H1 (cell line): ENCODE measurements at regions not wholly inside any gene's neighbourhood (a gene's known extent, or its start where the extent isn't known, plus 50 kb on each side); places are given as distances from the start of the nearest gene placed in this dataset.

Experiments
- CTCF ChIA-PET: fragments of 300-600 bp; sonication (Branson Sonifier 250); formaldehyde crosslinking; loops from one replicate; lab custom pipeline; 2021; ENCODE audit not compliant: partially characterized antibody; lab: Charles Lee
- POLR2A ChIA-PET: fragments of 300-600 bp; sonication (Branson Sonifier 250); formaldehyde crosslinking; loops from one replicate; lab custom pipeline; 2021; ENCODE audit warnings: inconsistent platforms; ENCODE audit not compliant: partially characterized antibody; lab: Charles Lee
- DNase-seq, 2 experiments: peaks; one replicate each; pipeline versions ENCODE4 v3.0.0 to v3.0.0-alpha.2; 2010 to 2022; ENCODE audit warnings: low spot score in 2 of 2, low read depth in 1 of 2, mixed read lengths in 1 of 2
- FAIRE-seq: peaks from 2 replicates; lab custom pipeline; 2011; peaks lifted over from hg19 to GRCh38; lab: Jason Lieb, UNC
- H2AFZ ChIP-seq: 2 replicates; pipeline ENCODE4 v1.8.1; 2012; ENCODE audit warnings: low read length, inconsistent platforms
- H2AK5ac ChIP-seq: 2 replicates; pipeline ENCODE4 v1.6.1; 2013; ENCODE audit warnings: low read depth, low read length
- H2BK120ac ChIP-seq: replicated peaks from 2 replicates; pipeline ENCODE3; 2013; ENCODE audit warnings: low read depth, low read length, inconsistent platforms
- H2BK12ac ChIP-seq: 2 replicates; pipeline ENCODE4 v1.6.1; 2013; ENCODE audit warnings: low read depth, low read length
- H2BK15ac ChIP-seq: 2 replicates; pipeline ENCODE4 v1.6.1; 2013; ENCODE audit warnings: low read length
- H2BK20ac ChIP-seq: 2 replicates; pipeline ENCODE4 v1.6.1; 2013; ENCODE audit warnings: low read length
- H2BK5ac ChIP-seq: 2 replicates; pipeline ENCODE4 v1.6.1; 2013; ENCODE audit warnings: low read depth, low read length
- H3K14ac ChIP-seq: 2 replicates; pipeline ENCODE4 v1.6.1; 2013; ENCODE audit warnings: inconsistent platforms; ENCODE audit not compliant: insufficient read length
- H3K18ac ChIP-seq: 2 replicates; pipeline ENCODE4 v1.6.1; 2013; ENCODE audit warnings: low read length; ENCODE audit errors: extremely low read depth
- H3K23ac ChIP-seq: 2 replicates; pipeline ENCODE4 v1.6.1; 2013; ENCODE audit warnings: inconsistent platforms; ENCODE audit not compliant: insufficient read length
- H3K23me2 ChIP-seq: 2 replicates; pipeline ENCODE4 v1.6.1; 2013; ENCODE audit warnings: low read depth, low read length
- H3K27ac ChIP-seq: 2 replicates; pipeline ENCODE4 v1.6.1; 2011; ENCODE audit warnings: low read depth, low read length, inconsistent platforms
- H3K27me3 ChIP-seq, 4 experiments: replicated peaks in 1 of 4; 1 replicate in 1 of 4; 2 replicates in 3 of 4; pipeline versions ENCODE4 v1.6.1 to v1.8.1; 2011 to 2013; ENCODE audit warnings: low read length in 3 of 4, mild to moderate bottlenecking in 3 of 4, inconsistent platforms in 2 of 4, mixed read lengths in 2 of 4, moderate library complexity in 1 of 4; ENCODE audit not compliant: control insufficient read depth in 3 of 4, insufficient read depth in 3 of 4; ENCODE audit errors: extremely low read depth in 1 of 4
- H3K36me3 ChIP-seq, 4 experiments: 2 replicates each; pipeline versions ENCODE4 v1.6.1 to v1.8.1; 2011 to 2013; ENCODE audit warnings: mild to moderate bottlenecking in 4 of 4, low read length in 3 of 4, moderate library complexity in 2 of 4, control low read depth in 1 of 4, inconsistent platforms in 1 of 4; ENCODE audit not compliant: insufficient read depth in 4 of 4, control insufficient read depth in 2 of 4
- H3K4ac ChIP-seq: replicated peaks from 2 replicates; pipeline ENCODE3; 2013; ENCODE audit warnings: low read length, low read depth, mixed read lengths, inconsistent platforms; ENCODE audit not compliant: insufficient read length
- H3K4me1 ChIP-seq, 4 experiments: replicated peaks in 1 of 4; 1 replicate in 1 of 4; 2 replicates in 3 of 4; pipeline versions ENCODE4 v1.6.1 to v1.8.1; 2011 to 2013; ENCODE audit warnings: low read length in 3 of 4, inconsistent platforms in 2 of 4, mixed read lengths in 1 of 4; ENCODE audit not compliant: insufficient read depth in 4 of 4, control insufficient read depth in 3 of 4
- H3K4me2 ChIP-seq, 2 experiments: 2 replicates each; pipeline versions ENCODE4 v1.6.1 to v1.8.1; 2011 to 2013; ENCODE audit warnings: low read depth in 2 of 2, low read length in 2 of 2, control low read depth in 1 of 2, inconsistent platforms in 1 of 2, mild to moderate bottlenecking in 1 of 2; ENCODE audit not compliant: insufficient read depth in 1 of 2
- H3K4me3 ChIP-seq, 4 experiments: fragments of 200-600, 300-600 bp in 1 of 4; sonication (generic), shearing (Covaris generic), sonication (Bioruptor Twin) in 1 of 4; 2 replicates each; pipeline versions ENCODE4 v1.5.1 to v1.8.1; 2011 to 2016; ENCODE audit warnings: low read length in 4 of 4, low read depth in 3 of 4, control low read depth in 2 of 4, inconsistent platforms in 2 of 4, mild to moderate bottlenecking in 2 of 4, mixed read lengths in 1 of 4, moderate library complexity in 1 of 4; ENCODE audit not compliant: insufficient read depth in 2 of 4; ENCODE audit errors: extremely low read depth in 1 of 4
- H3K56ac ChIP-seq: replicated peaks from 2 replicates; pipeline ENCODE3; 2013; ENCODE audit warnings: low read depth, mild to moderate bottlenecking, mixed read lengths, low read length, inconsistent platforms; ENCODE audit not compliant: insufficient read length
- H3K79me1 ChIP-seq: 2 replicates; pipeline ENCODE4 v1.6.1; 2013; ENCODE audit warnings: low read depth, low read length, control low read depth
- H3K79me2 ChIP-seq, 2 experiments: 2 replicates each; pipeline versions ENCODE4 v1.6.1 to v1.8.1; 2012 to 2013; ENCODE audit warnings: low read length in 2 of 2, mild to moderate bottlenecking in 2 of 2, inconsistent platforms in 1 of 2; ENCODE audit not compliant: insufficient read depth in 2 of 2, control insufficient read depth in 1 of 2
- H3K9ac ChIP-seq, 4 experiments: replicated peaks in 1 of 4; 1 replicate in 1 of 4; 2 replicates in 3 of 4; pipeline versions ENCODE4 v1.6.1 to v1.8.1; 2011 to 2013; ENCODE audit warnings: low read depth in 3 of 4, low read length in 3 of 4, control low read depth in 2 of 4, mild to moderate bottlenecking in 2 of 4, moderate library complexity in 2 of 4, inconsistent platforms in 1 of 4; ENCODE audit errors: extremely low read depth in 1 of 4
- H3K9me3 ChIP-seq, 2 experiments: 2 replicates each; pipeline versions ENCODE4 v1.6.1 to v1.8.1; 2012 to 2013; ENCODE audit warnings: mild to moderate bottlenecking in 2 of 2, moderate library complexity in 2 of 2, control low read depth in 1 of 2, inconsistent platforms in 1 of 2, low read depth in 1 of 2, low read length in 1 of 2, mixed read lengths in 1 of 2; ENCODE audit not compliant: insufficient read depth in 2 of 2
- H4K20me1 ChIP-seq, 2 experiments: replicated peaks in 1 of 2; 2 replicates each; pipeline versions ENCODE3 to v1.8.1; 2011 to 2013; ENCODE audit warnings: inconsistent platforms in 2 of 2, low read length in 2 of 2, mild to moderate bottlenecking in 1 of 2; ENCODE audit not compliant: insufficient read depth in 2 of 2, control insufficient read depth in 1 of 2
- H4K5ac ChIP-seq: 2 replicates; pipeline ENCODE4 v1.6.1; 2013; ENCODE audit warnings: low read length, low read depth, mixed read lengths, inconsistent platforms; ENCODE audit not compliant: insufficient read length
- H4K8ac ChIP-seq: 2 replicates; pipeline ENCODE4 v1.8.0; 2013; ENCODE audit warnings: mild to moderate bottlenecking, moderate library complexity, low read length, inconsistent platforms; ENCODE audit not compliant: insufficient read depth; ENCODE audit errors: extremely low read depth
- H4K91ac ChIP-seq: replicated peaks from 2 replicates; pipeline ENCODE3; 2013; ENCODE audit warnings: low read length, mixed read lengths, inconsistent platforms; ENCODE audit not compliant: insufficient read length
- BCL11A ChIP-seq, 2 experiments: IDR thresholded peaks; one replicate each; pipeline ENCODE4 v1.6.1; 2011; ENCODE audit warnings: low read depth in 2 of 2, low read length in 2 of 2, mild to moderate bottlenecking in 2 of 2
- EP300 ChIP-seq, 2 experiments: IDR thresholded peaks; 1 replicate in 1 of 2; 2 replicates in 1 of 2; pipeline ENCODE4 v1.6.1; 2011 to 2012; ENCODE audit warnings: low read depth in 2 of 2, low read length in 2 of 2, mild to moderate bottlenecking in 2 of 2, borderline replicate concordance in 1 of 2, inconsistent platforms in 1 of 2, moderate library complexity in 1 of 2
- GABPA ChIP-seq: IDR thresholded peaks from 2 replicates; pipeline ENCODE4 v1.6.1; 2011; ENCODE audit warnings: mild to moderate bottlenecking, low read length, moderate library complexity, borderline replicate concordance; ENCODE audit not compliant: insufficient read depth
- KDM4A ChIP-seq: IDR thresholded peaks from one replicate; pipeline ENCODE4 v1.7.1; 2012; ENCODE audit warnings: low read depth, mild to moderate bottlenecking, moderate library complexity, low read length, inconsistent platforms; ENCODE audit not compliant: severe bottlenecking
- RAD21 ChIP-seq, 2 experiments: IDR thresholded peaks in 1 of 2; conservative IDR thresholded peaks in 1 of 2; 2 replicates each; pipeline ENCODE4 v1.6.1; 2011; ENCODE audit warnings: low read depth in 2 of 2, low read length in 2 of 2, improper control_type of control experiment in 1 of 2, inconsistent platforms in 1 of 2, mild to moderate bottlenecking in 1 of 2, moderate library complexity in 1 of 2
- SP1 ChIP-seq: IDR thresholded peaks from 2 replicates; pipeline ENCODE4 v1.6.1; 2011; ENCODE audit warnings: low read depth, low read length
- SP2 ChIP-seq: IDR thresholded peaks from 2 replicates; pipeline ENCODE4 v1.6.1; 2012; ENCODE audit warnings: mild to moderate bottlenecking, low read length, inconsistent platforms
- SRF ChIP-seq: IDR thresholded peaks from 2 replicates; pipeline ENCODE4 v1.6.1; 2011; ENCODE audit warnings: mild to moderate bottlenecking, low read depth, low read length, moderate library complexity
- TAF7 ChIP-seq: optimal IDR thresholded peaks from 2 replicates; pipeline ENCODE3; 2011; ENCODE audit warnings: low read depth, mild to moderate bottlenecking, inconsistent platforms, low read length, moderate library complexity, borderline replicate concordance
- ZNF274 ChIP-seq: IDR thresholded peaks from 2 replicates; pipeline ENCODE4 v1.7.0; 2012; ENCODE audit warnings: low read length, borderline replicate concordance; ENCODE audit errors: extremely low read depth
- WGBS, 2 experiments: shearing (Covaris generic) in 1 of 2; methylation state at CpG; one replicate each; pipeline versions ENCODE4 v1.1.6 to v1.1.7; 2013 to 2015; ENCODE audit warnings: low lambda C conversion rate in 2 of 2, mixed read lengths in 2 of 2, inconsistent platforms in 1 of 2, low coverage in 1 of 2, missing lambda C conversion rate in 1 of 2; ENCODE audit not compliant: insufficient replicate concordance in 2 of 2, insufficient coverage in 1 of 2, insufficient read length in 1 of 2; ENCODE audit errors: extremely low coverage in 1 of 2, missing lambda C conversion rate in 1 of 2; 5-methylcytosine and 5-hydroxymethylcytosine counted together
- TF ChIP-seq, protein P1 (sequence below): IDR thresholded peaks from 2 replicates; pipeline ENCODE4 v1.6.1; 2011; ENCODE audit warnings: low read depth, mild to moderate bottlenecking, low read length; ENCODE audit not compliant: insufficient read depth

DNA sequence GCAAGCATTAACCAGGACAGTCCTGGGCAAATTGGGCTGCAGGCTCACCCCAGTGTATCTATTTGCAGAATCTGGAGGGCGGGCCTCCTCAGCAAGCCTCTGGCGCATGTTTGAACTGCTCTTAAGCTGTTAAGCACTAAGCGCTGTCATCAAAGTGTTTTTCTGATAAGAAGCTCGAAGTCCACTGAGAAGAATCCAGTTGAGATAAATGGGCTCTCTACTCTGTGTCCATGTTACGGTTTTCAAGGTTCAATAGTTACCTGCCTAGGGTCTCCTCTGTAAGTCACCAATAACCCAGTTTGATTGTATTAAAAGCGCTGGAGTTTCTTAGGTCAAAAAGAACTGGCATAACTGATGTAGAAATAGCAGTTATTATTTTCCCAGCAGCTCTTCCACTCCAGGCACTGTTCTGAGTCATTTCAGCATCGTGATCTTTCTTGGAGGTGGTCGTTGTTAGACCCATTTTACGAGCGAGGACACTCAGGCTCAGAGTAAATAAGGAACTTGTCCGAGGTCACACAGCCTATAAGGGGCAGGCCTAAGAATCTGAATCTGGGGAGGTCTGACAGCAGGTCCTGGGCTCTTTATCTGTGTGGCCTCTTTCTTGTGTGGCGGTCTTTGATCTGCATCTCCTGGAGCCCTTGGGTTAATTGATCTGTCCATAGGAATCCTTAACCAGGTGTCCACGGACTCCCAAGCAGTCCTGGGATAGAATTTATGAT lies 207.4 kb upstream of the ZNF217 start:
- H4K8ac ChIP-seq: no peak overlapping the region
- H2BK5ac ChIP-seq: no peak overlapping the region
- H3K18ac ChIP-seq: no peak overlapping the region
- no peak overlapping the region for H3K4me3 ChIP-seq
- H3K4me1 ChIP-seq: no peaks in the 10 kb centered on the region; a peak in 1 of 7 replicates
- FAIRE-seq (no peak), DNase-seq (no peak)
- no peak overlapping the region for H2BK20ac ChIP-seq
- no peaks in the 10 kb centered on the region for H3K79me2 ChIP-seq
- no peak for TF ChIP-seq KDM4A
- TF ChIP-seq GABPA: no peak
- TF ChIP-seq SP2: no peak
- TF ChIP-seq RAD21 (IDR thresholded peaks at IDR 0.05 in 1 of 2, conservative IDR thresholded peaks at IDR 0.05 in 1 of 2; ENCODE audit: low read depth in 2 of 2, low read length in 2 of 2): no peak
- no peak for TF ChIP-seq BCL11A (IDR thresholded peaks at IDR 0.05; ENCODE audit: low read depth in 2 of 2, low read length in 2 of 2)
- no peak for TF ChIP-seq SP1
- TF ChIP-seq ZNF274: no peak
- TF ChIP-seq, protein P1, sequence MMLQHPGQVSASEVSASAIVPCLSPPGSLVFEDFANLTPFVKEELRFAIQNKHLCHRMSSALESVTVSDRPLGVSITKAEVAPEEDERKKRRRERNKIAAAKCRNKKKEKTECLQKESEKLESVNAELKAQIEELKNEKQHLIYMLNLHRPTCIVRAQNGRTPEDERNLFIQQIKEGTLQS: no peak
- no peak for TF ChIP-seq EP300 (IDR thresholded peaks at IDR 0.05; ENCODE audit: borderline replicate concordance in 1 of 2, low read depth in 2 of 2, low read length in 2 of 2)
- TF ChIP-seq SRF: no peak
- no peak for TF ChIP-seq TAF7
- H2AK5ac ChIP-seq: no peak overlapping the region
- no peak overlapping the region for H2AFZ ChIP-seq
- H3K9me3 ChIP-seq: no peaks in the 10 kb centered on the region
- no peak overlapping the region for H3K14ac ChIP-seq
- no peak overlapping the region for H4K5ac ChIP-seq
- 83% methylated on average over 13 of the region's 13 CpGs; no CpG with 5 or more reads in 1 of the 2 experiments for WGBS, 2 experiments
- no peak overlapping the region for H3K56ac ChIP-seq
- H4K91ac ChIP-seq: no peak overlapping the region
- no peak overlapping the region for H3K9ac ChIP-seq
- H3K4ac ChIP-seq: no peak overlapping the region
- no peak overlapping the region for H2BK15ac ChIP-seq
- H3K36me3 ChIP-seq: no peaks in the 10 kb centered on the region
- H3K79me1 ChIP-seq: no peaks in the 10 kb centered on the region
- H3K27me3 ChIP-seq: no peaks in the 10 kb centered on the region; a peak in 1 of 7 replicates
- ChIA-PET CTCF (interaction anchor here (0.6 to 1.2 kb wide), 3 partner anchors 16 to 139 kb away, joined by 3 to 4 read pairs (median 3); no protein-coding TSS in a partner anchor), POLR2A (no interaction called here)
- H3K23ac ChIP-seq: no peak overlapping the region
- H2BK120ac ChIP-seq: no peak overlapping the region
- no peaks in the 10 kb centered on the region for H4K20me1 ChIP-seq
- no peak overlapping the region for H3K27ac ChIP-seq
- no peaks in the 10 kb centered on the region for H3K23me2 ChIP-seq
- no peak overlapping the region for H3K4me2 ChIP-seq
- H2BK12ac ChIP-seq: no peak overlapping the region
